HUES48 (cell line): ENCODE measurements at regions not wholly inside any gene's neighbourhood (a gene's known extent, or its start where the extent isn't known, plus 50 kb on each side); places are given as distances from the start of the nearest gene placed in this dataset.

ENCODE experiments used
- H3K27ac ChIP-seq: one replicate; pipeline ENCODE4 v1.7.0; 2013; ENCODE audit warnings: low read depth, low read length, inconsistent platforms
- H3K27me3 ChIP-seq: 2 replicates; pipeline ENCODE4 v1.6.1; 2013; ENCODE audit warnings: mild to moderate bottlenecking, low read length; ENCODE audit not compliant: control insufficient read depth, insufficient read depth
- H3K36me3 ChIP-seq: 2 replicates; pipeline ENCODE4 v1.6.1; 2013; ENCODE audit warnings: low read length; ENCODE audit not compliant: control insufficient read depth, insufficient read depth
- H3K4me1 ChIP-seq: 2 replicates; pipeline ENCODE4 v1.6.1; 2013; ENCODE audit warnings: mild to moderate bottlenecking, low read length; ENCODE audit not compliant: control insufficient read depth, insufficient read depth
- H3K4me3 ChIP-seq: 2 replicates; pipeline ENCODE4 v1.5.1; 2013; ENCODE audit warnings: mild to moderate bottlenecking, low read depth, low read length
- H3K9ac ChIP-seq: 2 replicates; pipeline ENCODE4 v1.6.1; 2013; ENCODE audit warnings: mild to moderate bottlenecking, low read depth, low read length, moderate library complexity
- H3K9me3 ChIP-seq: 2 replicates; pipeline ENCODE4 v1.6.1; 2013; ENCODE audit warnings: low read length; ENCODE audit not compliant: control insufficient read depth, insufficient read depth

DNA sequence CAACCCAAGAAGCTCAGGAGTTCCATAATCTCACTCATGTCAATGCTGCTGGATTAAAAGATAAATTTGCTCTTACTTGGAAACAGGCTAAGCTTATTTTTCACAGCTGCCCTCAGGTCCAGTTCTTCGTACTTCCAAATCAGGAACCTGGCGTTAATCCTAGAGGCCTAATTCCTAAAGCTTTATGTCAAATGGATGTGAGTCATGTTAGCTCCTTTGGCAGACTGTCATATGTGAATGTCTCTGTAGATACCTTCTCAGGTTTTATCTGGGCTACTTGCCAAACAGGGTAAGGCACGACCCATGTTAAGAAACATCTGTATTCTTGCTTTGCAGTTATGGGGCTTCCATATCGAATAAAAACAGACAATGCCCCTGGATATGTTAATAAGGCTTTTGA, 504.6 kb downstream of the ALG10 start:
- H3K27ac ChIP-seq, result no peak overlapping the region
- no peaks in the 10 kb centered on the region for H3K4me1 ChIP-seq
- no peak overlapping the region for H3K9ac ChIP-seq
- H3K4me3 ChIP-seq, result no peak overlapping the region
- no peaks in the 10 kb centered on the region for H3K27me3 ChIP-seq
- peaks cover 92% of the 10 kb centered on the region for H3K9me3 ChIP-seq
- H3K36me3 ChIP-seq, result no peaks in the 10 kb centered on the region

DNA sequence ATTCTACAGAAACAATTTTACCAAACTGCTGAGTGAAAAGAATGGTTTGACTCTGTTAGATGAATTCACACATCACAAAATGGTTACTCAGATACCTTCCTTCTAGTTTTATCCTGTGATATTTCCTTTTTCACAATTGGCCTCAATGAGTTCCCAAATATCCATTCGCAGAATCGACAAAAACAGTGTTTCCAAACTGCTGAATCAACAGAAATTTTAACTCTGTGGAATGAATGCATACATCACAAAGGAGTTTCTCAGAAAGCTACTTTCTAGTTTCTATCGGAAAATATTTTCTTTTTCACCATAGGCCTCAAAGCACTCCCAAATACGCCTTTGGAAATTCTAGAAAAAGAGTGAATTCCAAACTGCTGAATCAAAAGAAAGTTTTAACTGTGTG, 525.0 kb downstream of the ALG10 start:
- no peak overlapping the region for H3K27ac ChIP-seq
- H3K27me3 ChIP-seq, result no peaks in the 10 kb centered on the region
- H3K4me1 ChIP-seq, result no peaks in the 10 kb centered on the region
- no peak overlapping the region for H3K9ac ChIP-seq
- H3K4me3 ChIP-seq, result no peak overlapping the region
- no peaks in the 10 kb centered on the region for H3K36me3 ChIP-seq
- peaks cover 99% of the 10 kb centered on the region for H3K9me3 ChIP-seq

DNA sequence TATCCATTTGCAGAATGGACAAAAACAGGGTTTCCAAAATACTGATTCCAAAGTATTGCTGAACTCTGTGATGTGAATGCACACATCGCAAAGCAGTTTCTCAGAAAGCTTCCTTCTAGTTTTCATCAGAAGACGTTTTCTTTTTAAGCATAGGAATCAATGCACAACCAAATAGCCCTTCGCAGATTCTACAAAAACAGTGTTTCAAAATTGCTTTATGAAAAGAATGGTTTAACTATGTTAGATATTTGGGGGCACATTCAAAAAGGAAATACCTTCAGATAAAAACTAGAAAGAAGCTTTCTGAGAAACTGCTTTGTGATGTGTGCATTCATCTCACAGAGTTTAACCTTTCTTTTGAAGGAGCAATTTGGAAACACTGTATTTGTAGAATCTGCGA, 569.7 kb downstream of the ALG10 start:
- Histone ChIP-seq H3K27me3 (no peaks in the 10 kb centered on the region), H3K4me1 (no peaks in the 10 kb centered on the region), H3K9ac (no peak overlapping the region), H3K36me3 (no peaks in the 10 kb centered on the region), H3K27ac (no peak overlapping the region), H3K4me3 (no peak overlapping the region), H3K9me3 (peaks cover 99% of the 10 kb centered on the region)

GRCh38 chr12:34595749-34596733, 573.7 kb downstream of the ALG10 start:
- H3K4me1 ChIP-seq, result no peaks in the 10 kb centered on the region
- no peaks in the 10 kb centered on the region for H3K36me3 ChIP-seq
- peaks cover 100% of the 10 kb centered on the region for H3K9me3 ChIP-seq
- H3K4me3 ChIP-seq, result no peak overlapping the region
- H3K27me3 ChIP-seq, result no peaks in the 10 kb centered on the region
- no peak overlapping the region for H3K9ac ChIP-seq
- H3K27ac ChIP-seq, result no peak overlapping the region

DNA sequence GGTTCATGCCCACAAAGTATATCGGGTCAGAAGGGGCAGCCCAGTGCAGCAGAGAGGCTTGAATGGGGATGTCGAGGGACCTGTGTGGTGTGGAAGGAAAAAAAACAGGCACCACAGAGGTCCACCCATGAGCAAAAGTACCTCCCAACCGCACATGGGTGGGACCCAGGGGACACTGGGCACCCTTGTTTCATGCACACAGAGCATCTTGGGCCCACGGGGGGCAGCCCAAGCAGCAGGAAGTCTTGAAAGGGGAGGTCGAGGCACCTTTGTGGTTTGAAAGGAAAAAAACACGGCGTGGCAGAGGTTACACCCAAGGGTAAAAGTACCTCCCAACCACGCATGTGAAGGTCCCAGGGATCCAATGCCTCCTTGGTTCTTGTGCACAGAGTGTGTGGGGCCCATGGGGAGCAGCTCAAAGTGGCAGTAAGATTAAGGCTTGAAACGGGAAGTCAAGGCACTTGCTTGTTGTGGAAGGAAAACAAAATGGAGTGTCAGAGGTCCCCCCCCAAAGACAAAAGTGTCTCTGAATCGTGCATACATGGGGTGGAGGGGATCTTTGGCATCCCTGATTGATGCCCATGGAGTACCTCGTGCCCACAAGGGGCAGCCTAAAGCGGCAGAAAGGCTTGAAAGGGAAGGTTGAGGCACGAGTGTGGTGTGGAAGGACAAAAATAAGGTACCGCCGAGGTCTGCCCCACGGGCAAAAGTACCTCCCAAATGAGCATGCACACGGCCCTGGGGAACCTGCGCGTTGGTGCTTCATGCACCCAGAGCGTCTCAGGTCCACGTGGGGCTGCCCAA, 575.5 kb downstream of the ALG10 start:
- H3K9me3 ChIP-seq, result peaks cover 100% of the 10 kb centered on the region
- no peaks in the 10 kb centered on the region for H3K36me3 ChIP-seq
- H3K4me1 ChIP-seq, result no peaks in the 10 kb centered on the region
- no peaks in the 10 kb centered on the region for H3K27me3 ChIP-seq
- no peak overlapping the region for H3K9ac ChIP-seq
- no peak overlapping the region for H3K27ac ChIP-seq
- no peak overlapping the region; the same call in 1 of the 2 replicates for H3K4me3 ChIP-seq

DNA sequence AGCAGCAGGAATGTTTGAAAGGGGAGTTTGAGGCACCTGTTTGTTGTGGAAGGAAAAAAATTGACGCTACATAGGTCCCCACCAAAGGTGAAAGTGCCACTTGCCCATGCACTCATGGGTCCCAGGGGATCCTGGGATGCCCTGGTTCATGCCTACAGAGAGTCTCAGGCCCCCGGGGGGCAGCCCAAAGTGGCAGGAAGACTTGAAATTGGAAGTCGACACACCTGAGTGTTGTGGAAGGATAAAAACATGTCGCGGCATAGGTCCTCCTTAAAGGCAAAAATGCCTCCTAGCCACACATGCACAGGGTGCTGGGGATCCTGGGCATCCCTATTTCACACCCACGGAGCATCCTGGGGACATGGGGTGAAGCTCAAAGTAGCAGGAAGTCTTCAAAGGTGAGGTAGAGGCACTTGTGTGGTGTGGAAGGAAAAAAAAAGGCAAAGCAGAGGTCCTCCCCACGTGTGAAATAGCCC, 576.1 kb downstream of the ALG10 start:
- Histone ChIP-seq H3K27me3 (no peaks in the 10 kb centered on the region), H3K36me3 (no peaks in the 10 kb centered on the region)

DNA sequence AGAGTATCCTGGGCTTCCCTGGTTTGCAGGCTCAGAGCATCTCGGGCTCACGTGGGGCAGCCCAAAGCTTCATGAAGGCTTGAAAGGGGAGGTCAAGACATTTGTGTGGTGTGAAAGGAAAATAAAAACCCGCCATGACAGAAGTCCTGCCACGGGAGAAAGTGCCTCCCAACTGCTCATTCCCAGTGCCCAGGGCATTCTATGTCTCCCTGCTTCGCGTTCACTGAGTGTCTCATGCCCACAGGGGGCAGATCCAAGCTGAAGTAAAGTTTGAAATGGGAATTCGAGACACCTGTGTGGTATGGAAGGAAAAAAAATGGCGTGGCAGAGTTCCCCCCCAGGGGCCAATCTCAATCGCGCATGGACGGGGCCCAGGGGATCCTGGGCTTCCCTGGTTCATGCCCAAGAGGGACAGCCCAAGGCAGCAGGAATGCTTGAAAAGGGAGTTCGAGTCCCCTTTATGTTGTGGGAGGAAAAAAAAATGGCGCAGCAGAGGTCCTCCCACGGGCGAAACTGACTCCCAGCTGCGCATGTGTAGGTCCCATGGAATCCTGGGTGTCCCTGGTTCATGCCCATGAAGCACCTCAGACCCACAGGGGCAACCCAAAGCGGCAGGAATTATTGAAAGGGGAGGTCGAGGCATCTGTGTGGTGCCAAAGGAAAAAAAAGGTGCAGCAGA, 576.7 kb downstream of the ALG10 start:
- no peak overlapping the region for H3K4me3 ChIP-seq
- no peak overlapping the region for H3K9ac ChIP-seq
- H3K9me3 ChIP-seq, result peaks cover 100% of the 10 kb centered on the region
- no peak overlapping the region for H3K27ac ChIP-seq
- no peaks in the 10 kb centered on the region for H3K36me3 ChIP-seq
- no peaks in the 10 kb centered on the region for H3K27me3 ChIP-seq
- no peaks in the 10 kb centered on the region for H3K4me1 ChIP-seq

More for the DNA sequence above, 576.1 kb downstream of the ALG10 start:
- Histone ChIP-seq H3K9me3 (peaks cover 100% of the 10 kb centered on the region), H3K4me1 (no peaks in the 10 kb centered on the region), H3K9ac (no peak overlapping the region), H3K27ac (no peak overlapping the region), H3K4me3 (no peak overlapping the region)

GRCh38 chr12:34599530-34600513, 577.5 kb downstream of the ALG10 start:
- Histone ChIP-seq H3K9me3 (peaks cover 99% of the 10 kb centered on the region), H3K4me3 (no peak overlapping the region), H3K4me1 (no peaks in the 10 kb centered on the region), H3K36me3 (no peaks in the 10 kb centered on the region), H3K27ac (no peak overlapping the region), H3K27me3 (no peaks in the 10 kb centered on the region), H3K9ac (no peak overlapping the region)

DNA sequence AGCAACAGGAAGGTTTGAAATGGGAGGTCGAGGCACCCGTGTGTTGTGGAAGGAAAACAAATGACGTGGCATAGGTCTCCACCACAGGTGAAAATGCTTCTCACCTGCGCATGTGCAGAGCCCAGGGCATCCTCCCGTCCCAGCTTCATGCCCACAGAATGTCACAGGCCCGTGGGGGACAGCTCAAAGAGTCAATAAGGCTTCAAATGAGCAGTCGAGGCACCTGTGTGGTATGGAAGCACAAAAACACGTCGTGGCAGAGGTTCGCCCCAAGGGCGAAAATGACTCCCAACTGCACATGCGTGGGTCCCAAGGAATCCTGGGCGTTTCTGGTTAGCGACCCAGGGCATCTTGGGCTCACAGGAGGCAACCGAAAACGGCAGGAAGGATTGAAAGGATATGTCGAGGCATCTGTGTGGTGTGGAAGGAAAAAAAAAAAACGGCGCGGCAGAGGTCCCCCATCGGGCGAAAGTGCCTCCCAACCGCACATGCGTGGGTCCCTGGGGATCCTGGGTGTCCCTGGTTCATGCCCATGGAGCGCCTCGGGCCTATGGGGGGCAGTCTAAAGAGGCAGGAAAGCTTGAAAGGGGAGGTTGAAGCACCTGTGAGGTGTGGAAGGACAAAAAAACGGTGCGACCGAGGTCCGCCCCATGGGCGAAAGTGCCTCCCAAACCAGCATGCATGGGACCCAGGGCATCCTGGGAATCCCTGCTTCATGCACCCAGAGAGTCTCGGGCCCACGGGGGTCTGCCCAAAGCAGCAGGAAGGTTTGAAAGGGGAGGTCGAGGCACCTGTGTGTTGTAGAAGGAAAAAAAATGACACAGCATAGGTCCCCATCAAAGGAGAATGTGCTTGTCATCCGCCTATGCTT, 578.5 kb downstream of the ALG10 start:
- no peak overlapping the region for H3K9ac ChIP-seq

More for the DNA sequence above, 578.5 kb downstream of the ALG10 start:
- H3K9me3 ChIP-seq, result peaks cover 99% of the 10 kb centered on the region
- no peaks in the 10 kb centered on the region for H3K4me1 ChIP-seq
- H3K36me3 ChIP-seq, result no peaks in the 10 kb centered on the region
- no peak overlapping the region for H3K4me3 ChIP-seq
- no peak overlapping the region for H3K27ac ChIP-seq
- H3K27me3 ChIP-seq, result no peaks in the 10 kb centered on the region
